WTC11 (cell line): ENCODE measurements at regions not wholly inside any gene's neighbourhood (a gene's known extent, or its start where the extent isn't known, plus 50 kb on each side); places are given as distances from the start of the nearest gene placed in this dataset.

Source experiments
- ATAC-seq: fragments of 200-7000 bp; cut with Tn5 transposase; 2 replicates; pipeline ENCODE4 v1.10.0; 2021; ENCODE audit warnings: mild to moderate bottlenecking, moderate library complexity
- CTCF ChIA-PET: fragments of 300-600 bp; sonication (Branson Sonifier 250); formaldehyde crosslinking; loops from one replicate; lab custom pipeline; 2021; ENCODE audit warnings: antibody characterized with exemption; lab: Charles Lee
- POLR2A ChIA-PET: fragments of 350-600 bp; sonication (Branson Sonifier 250); formaldehyde crosslinking; loops from one replicate; lab custom pipeline; 2021; ENCODE audit warnings: antibody characterized with exemption; lab: Charles Lee
- DNase-seq: peaks from one replicate; pipeline ENCODE4 v3.0.0; 2021; ENCODE audit warnings: low spot score
- H3K27ac Mint-ChIP-seq: 2 replicates; pipeline ENCODE4 v1.8.0; 2021; ENCODE audit warnings: mixed read lengths
- H3K27me3 Mint-ChIP-seq: 2 replicates; pipeline ENCODE4 v1.8.0; 2021; ENCODE audit warnings: low read depth, mild to moderate bottlenecking, moderate library complexity, mixed read lengths
- H3K36me3 Mint-ChIP-seq: 2 replicates; pipeline ENCODE4 v1.8.0; 2021; ENCODE audit warnings: mixed read lengths
- H3K4me1 Mint-ChIP-seq: 2 replicates; pipeline ENCODE4 v1.8.0; 2022; ENCODE audit warnings: mixed read lengths
- H3K4me3 Mint-ChIP-seq: 2 replicates; pipeline ENCODE4 v1.8.0; 2021; ENCODE audit warnings: mild to moderate bottlenecking, moderate library complexity, mixed read lengths
- H3K9me3 Mint-ChIP-seq: 2 replicates; pipeline ENCODE4 v1.8.0; 2021; ENCODE audit warnings: mixed read lengths
- ARID4B ChIP-seq: sonication (generic); formaldehyde crosslinking; IDR thresholded peaks from 2 replicates; pipeline ENCODE4 v1.8.0; 2023; ENCODE audit warnings: missing genetic modification reagents, mild to moderate bottlenecking, borderline replicate concordance
- CBFB ChIP-seq: sonication (generic); formaldehyde crosslinking; IDR thresholded peaks from 2 replicates; pipeline ENCODE4 v1.8.1; 2022; ENCODE audit warnings: mild to moderate bottlenecking, low read depth, missing genetic modification reagents
- ESRRA ChIP-seq: sonication (generic); formaldehyde crosslinking; IDR thresholded peaks from 2 replicates; pipeline ENCODE4 v1.8.1; 2022; ENCODE audit warnings: mild to moderate bottlenecking, missing genetic modification reagents, borderline replicate concordance
- FOXP1 ChIP-seq: sonication (generic); formaldehyde crosslinking; IDR thresholded peaks from 2 replicates; pipeline ENCODE4 v1.8.0; 2022; ENCODE audit warnings: missing genetic modification reagents, mild to moderate bottlenecking, moderate library complexity, borderline replicate concordance
- NR1H2 ChIP-seq: sonication (generic); formaldehyde crosslinking; IDR thresholded peaks from 2 replicates; pipeline ENCODE4 v1.9.0; 2021; ENCODE audit warnings: mild to moderate bottlenecking, moderate library complexity, missing genetic modification reagents
- NR2C2 ChIP-seq: sonication (generic); formaldehyde crosslinking; IDR thresholded peaks from 2 replicates; pipeline ENCODE4 v1.8.0; 2022; ENCODE audit warnings: mild to moderate bottlenecking, missing genetic modification reagents
- NR3C1 ChIP-seq: sonication (generic); formaldehyde crosslinking; conservative IDR thresholded peaks from 2 replicates; pipeline ENCODE4 v1.8.1; 2023; ENCODE audit warnings: low read depth, mild to moderate bottlenecking, missing genetic modification reagents
- PREB ChIP-seq: sonication (generic); formaldehyde crosslinking; IDR thresholded peaks from 2 replicates; pipeline ENCODE4 v1.8.1; 2022; ENCODE audit warnings: mild to moderate bottlenecking, missing genetic modification reagents, moderate library complexity, borderline replicate concordance
- RELA ChIP-seq: sonication (generic); formaldehyde crosslinking; IDR thresholded peaks from 2 replicates; pipeline ENCODE4 v1.8.1; 2022; ENCODE audit warnings: missing genetic modification reagents, mild to moderate bottlenecking, borderline replicate concordance
- ZNF263 ChIP-seq: sonication (generic); formaldehyde crosslinking; IDR thresholded peaks from 2 replicates; pipeline ENCODE4 v1.8.1; 2022; ENCODE audit warnings: low read depth, mild to moderate bottlenecking, moderate library complexity, missing genetic modification reagents
- ZNF512 ChIP-seq: sonication (generic); formaldehyde crosslinking; IDR thresholded peaks from 2 replicates; pipeline ENCODE4 v1.8.1; 2022; ENCODE audit warnings: missing genetic modification reagents, borderline replicate concordance
- TF ChIP-seq, protein P1 (sequence below): sonication (generic); formaldehyde crosslinking; IDR thresholded peaks from 2 replicates; pipeline ENCODE4 v1.8.0; 2022; ENCODE audit warnings: missing genetic modification reagents
- TF ChIP-seq, protein P2 (sequence below): fragments of 250-450 bp; sonication (Bioruptor Pico); IDR thresholded peaks from 2 replicates; pipeline ENCODE4 v1.9.0; 2021; ENCODE audit warnings: mild to moderate bottlenecking
- TF ChIP-seq, protein P3 (sequence below): sonication (generic); formaldehyde crosslinking; conservative IDR thresholded peaks from 2 replicates; pipeline ENCODE4 v1.8.1; 2022; ENCODE audit warnings: mild to moderate bottlenecking, missing genetic modification reagents
- TF ChIP-seq, protein P4 (sequence below): fragments of 250-450 bp; sonication (Bioruptor Pico); conservative IDR thresholded peaks from 2 replicates; pipeline ENCODE4 v1.9.0; 2021; ENCODE audit warnings: mild to moderate bottlenecking

- no peak overlapping the region for H3K4me3 Mint-ChIP-seq
- H3K9me3 Mint-ChIP-seq: peaks cover 12% of the 10 kb centered on the region
- DNase-seq (no peak), ATAC-seq (no peak)
- peaks cover 2% of the 10 kb centered on the region; the same call in 1 of the 2 replicates for H3K4me1 Mint-ChIP-seq
- no peak for TF ChIP-seq ZNF512 (CRISPR knock-in tag)
- TF ChIP-seq CBFB (CRISPR knock-in tag): no peak
- no peak for TF ChIP-seq NR2C2 (CRISPR knock-in tag)
- TF ChIP-seq ARID4B (CRISPR knock-in tag): no peak
- TF ChIP-seq PREB (CRISPR knock-in tag): no peak
- TF ChIP-seq, protein P1, sequence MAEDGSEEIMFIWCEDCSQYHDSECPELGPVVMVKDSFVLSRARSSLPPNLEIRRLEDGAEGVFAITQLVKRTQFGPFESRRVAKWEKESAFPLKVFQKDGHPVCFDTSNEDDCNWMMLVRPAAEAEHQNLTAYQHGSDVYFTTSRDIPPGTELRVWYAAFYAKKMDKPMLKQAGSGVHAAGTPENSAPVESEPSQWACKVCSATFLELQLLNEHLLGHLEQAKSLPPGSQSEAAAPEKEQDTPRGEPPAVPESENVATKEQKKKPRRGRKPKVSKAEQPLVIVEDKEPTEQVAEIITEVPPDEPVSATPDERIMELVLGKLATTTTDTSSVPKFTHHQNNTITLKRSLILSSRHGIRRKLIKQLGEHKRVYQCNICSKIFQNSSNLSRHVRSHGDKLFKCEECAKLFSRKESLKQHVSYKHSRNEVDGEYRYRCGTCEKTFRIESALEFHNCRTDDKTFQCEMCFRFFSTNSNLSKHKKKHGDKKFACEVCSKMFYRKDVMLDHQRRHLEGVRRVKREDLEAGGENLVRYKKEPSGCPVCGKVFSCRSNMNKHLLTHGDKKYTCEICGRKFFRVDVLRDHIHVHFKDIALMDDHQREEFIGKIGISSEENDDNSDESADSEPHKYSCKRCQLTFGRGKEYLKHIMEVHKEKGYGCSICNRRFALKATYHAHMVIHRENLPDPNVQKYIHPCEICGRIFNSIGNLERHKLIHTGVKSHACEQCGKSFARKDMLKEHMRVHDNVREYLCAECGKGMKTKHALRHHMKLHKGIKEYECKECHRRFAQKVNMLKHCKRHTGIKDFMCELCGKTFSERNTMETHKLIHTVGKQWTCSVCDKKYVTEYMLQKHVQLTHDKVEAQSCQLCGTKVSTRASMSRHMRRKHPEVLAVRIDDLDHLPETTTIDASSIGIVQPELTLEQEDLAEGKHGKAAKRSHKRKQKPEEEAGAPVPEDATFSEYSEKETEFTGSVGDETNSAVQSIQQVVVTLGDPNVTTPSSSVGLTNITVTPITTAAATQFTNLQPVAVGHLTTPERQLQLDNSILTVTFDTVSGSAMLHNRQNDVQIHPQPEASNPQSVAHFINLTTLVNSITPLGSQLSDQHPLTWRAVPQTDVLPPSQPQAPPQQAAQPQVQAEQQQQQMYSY (CRISPR knock-in tag): no peak
- TF ChIP-seq, protein P2, sequence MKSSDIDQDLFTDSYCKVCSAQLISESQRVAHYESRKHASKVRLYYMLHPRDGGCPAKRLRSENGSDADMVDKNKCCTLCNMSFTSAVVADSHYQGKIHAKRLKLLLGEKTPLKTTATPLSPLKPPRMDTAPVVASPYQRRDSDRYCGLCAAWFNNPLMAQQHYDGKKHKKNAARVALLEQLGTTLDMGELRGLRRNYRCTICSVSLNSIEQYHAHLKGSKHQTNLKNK (CRISPR knock-in tag): no peak
- TF ChIP-seq FOXP1 (CRISPR knock-in tag): no peak
- TF ChIP-seq RELA (CRISPR knock-in tag): no peak
- no peak for TF ChIP-seq ZNF263 (CRISPR knock-in tag)
- TF ChIP-seq NR3C1 (CRISPR knock-in tag): no peak
- TF ChIP-seq ESRRA: no peak
- TF ChIP-seq, protein P3, sequence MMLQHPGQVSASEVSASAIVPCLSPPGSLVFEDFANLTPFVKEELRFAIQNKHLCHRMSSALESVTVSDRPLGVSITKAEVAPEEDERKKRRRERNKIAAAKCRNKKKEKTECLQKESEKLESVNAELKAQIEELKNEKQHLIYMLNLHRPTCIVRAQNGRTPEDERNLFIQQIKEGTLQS: no peak
- TF ChIP-seq, protein P4, sequence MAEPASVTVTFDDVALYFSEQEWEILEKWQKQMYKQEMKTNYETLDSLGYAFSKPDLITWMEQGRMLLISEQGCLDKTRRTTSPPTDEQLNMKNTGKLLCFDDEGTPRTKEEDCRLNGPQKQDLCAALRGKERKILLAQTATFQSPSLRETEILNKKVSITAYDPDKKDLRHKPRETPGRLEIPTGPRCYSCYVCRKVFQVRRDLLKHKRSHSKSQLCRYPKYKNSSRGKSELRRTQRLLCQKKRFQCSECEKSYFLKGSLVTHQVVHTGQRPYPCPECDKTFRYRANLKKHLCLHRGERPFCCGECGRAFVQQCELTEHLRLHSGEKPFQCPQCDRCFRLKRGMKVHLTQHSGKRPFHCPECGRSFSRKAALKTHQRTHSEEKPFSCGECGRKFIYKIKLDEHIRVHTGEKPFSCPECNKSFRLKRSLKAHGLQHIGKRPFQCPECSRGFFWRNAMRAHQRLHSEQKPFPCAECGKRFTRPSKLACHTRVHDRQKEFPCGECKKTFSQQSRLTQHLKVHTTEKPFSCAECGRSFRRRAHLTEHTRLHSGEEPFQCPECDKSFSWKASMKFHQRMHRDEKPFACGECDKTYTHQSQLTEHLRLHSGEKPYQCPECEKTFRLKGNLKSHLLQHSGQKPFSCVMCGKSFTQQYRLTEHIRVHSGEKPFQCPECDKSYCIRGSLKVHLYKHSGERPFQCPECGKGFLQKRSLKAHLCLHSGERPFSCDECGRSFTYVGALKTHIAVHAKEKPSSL (CRISPR knock-in tag): no peak
- no peak for TF ChIP-seq NR1H2
- no peaks in the 10 kb centered on the region for H3K27me3 Mint-ChIP-seq
- CTCF ChIA-PET: interaction anchor here (0.6 to 1.2 kb wide), 2 partner anchors 461 to 760 kb away, joined by 4 to 5 read pairs; no protein-coding TSS in a partner anchor
- H3K36me3 Mint-ChIP-seq: 0 out of 2 replicates have a peak, but pooled peaks cover under 1% of the 10 kb centered on the region
- POLR2A ChIA-PET: no interaction called here
- no peak overlapping the region for H3K27ac Mint-ChIP-seq
These were observed 821.6 kb downstream of the TUSC7 start for GRCh38 chr3:117531078-117531767.
